Heart left ventricle (tissue), 16 donors: ENCODE measurements at regions not wholly inside any gene's neighbourhood (a gene's known extent, or its start where the extent isn't known, plus 50 kb on each side); places are given as distances from the start of the nearest gene placed in this dataset.
A peak's percentile ranks its signal among the peaks of the same experiment; 100 is the strongest.
"Not testable (repeated sequence)": the region's sequence is repeated elsewhere in the genome, so short reads cannot be mapped to it uniquely, and the experiment has no call there.

Experiments used
- ATAC-seq, 4 donors: fragments of 200-7000 bp; cut with Tn5 transposase; one replicate each; pipeline ENCODE4 v1.9.1; 2020 to 2022; ENCODE audit warnings: moderate library complexity in 4 of 4, mild to moderate bottlenecking in 3 of 4, moderate number of reproducible peaks in 1 of 4
- DNase-seq, 5 donors: peaks; one replicate each; pipeline ENCODE4 v3.0.0-alpha.2; 2020
- H3K27ac ChIP-seq, 12 donors: fragments of 200-600 bp; sonication (generic) in 4 of 12; one replicate each; pipeline versions ENCODE4 v1.5.0 to v1.8.0; 2016 to 2022; ENCODE audit warnings: mild to moderate bottlenecking in 2 of 12
- H3K27me3 ChIP-seq, 9 donors: fragments of 200-600 bp; sonication (generic) in 2 of 9; one replicate each; pipeline versions ENCODE4 v1.5.1 to v1.8.0; 2016 to 2022; ENCODE audit warnings: mild to moderate bottlenecking in 3 of 9
- H3K36me3 ChIP-seq, 9 donors: fragments of 200-600 bp; sonication (generic) in 2 of 9; one replicate each; pipeline versions ENCODE4 v1.5.0 to v1.8.0; 2018 to 2022; ENCODE audit warnings: mild to moderate bottlenecking in 2 of 9
- H3K4me1 ChIP-seq, 12 donors: fragments of 200-600 bp; sonication (generic) in 4 of 12; one replicate each; pipeline versions ENCODE4 v1.5.0 to v1.8.0; 2016 to 2022; ENCODE audit warnings: mild to moderate bottlenecking in 3 of 12
- H3K4me3 ChIP-seq, 12 donors: fragments of 200-600 bp; sonication (generic) in 4 of 12; one replicate each; pipeline versions ENCODE4 v1.5.0 to v1.8.0; 2017 to 2022; ENCODE audit warnings: mild to moderate bottlenecking in 9 of 12, moderate library complexity in 4 of 12
- H3K9me3 ChIP-seq, 12 donors: fragments of 200-600 bp; sonication (generic) in 4 of 12; one replicate each; pipeline versions ENCODE4 v1.5.0 to v1.8.0; 2016 to 2022; ENCODE audit warnings: mild to moderate bottlenecking in 1 of 12
- WGBS, 4 donors: extraction: QIAGEN DNeasy Blood & Tissue Kit in 2 of 4; methylation state at CpG; one replicate each; pipeline versions ENCODE4 v1.1.5 to v1.1.7; 2013 to 2018; 5-methylcytosine and 5-hydroxymethylcytosine counted together
- intact Hi-C, 10 donors: fragments of 100-400 bp; cut with DNase I; formaldehyde crosslinking; loops; one replicate each; pipeline versions ENCODE4 v1.11.1 to v1.14.2; 2022
- donor health status: ischemic (EF 13 %, LVEDD 7.1; RV severe dilation, severe dysfunction).
- donor health status: healthy with polysubstance abuse.
- donor health status: DM: no; HTN: yes; CAD: no.
- donor health status: DM: no; HTN: no; CAD: no.
- donor health status: ischemic (EF 25% LVEDD 6.9; RV normal size, moderate dysfunction).
- donor health status: ischemic (EF 25% LVEDD 5.7; RV mildly dilated, moderate dysfunction).
- donor health status: healthy.
- donor health status: DM: yes; HTN: yes; CAD: no.
- donor health status: ischemic (EF 35%, LVEDD 5.7; RV mildly dilated, moderate dysfunction).
- donor health status: nonischemic (EF 11% LVEDD 7.7; RV severe dilation, severe dysfunction).
- donor health status: DM: yes; HTN: yes; CAD: no.
- donor health status: PGD.
- donor health status: ischemic (EF 29% LVEDD 5.4; RV normal size, mild dysfunction).
- donor health status: nonischemic (EF 23%, LVEDD 6.1; RV moderate dilation, normal function).

DNA sequence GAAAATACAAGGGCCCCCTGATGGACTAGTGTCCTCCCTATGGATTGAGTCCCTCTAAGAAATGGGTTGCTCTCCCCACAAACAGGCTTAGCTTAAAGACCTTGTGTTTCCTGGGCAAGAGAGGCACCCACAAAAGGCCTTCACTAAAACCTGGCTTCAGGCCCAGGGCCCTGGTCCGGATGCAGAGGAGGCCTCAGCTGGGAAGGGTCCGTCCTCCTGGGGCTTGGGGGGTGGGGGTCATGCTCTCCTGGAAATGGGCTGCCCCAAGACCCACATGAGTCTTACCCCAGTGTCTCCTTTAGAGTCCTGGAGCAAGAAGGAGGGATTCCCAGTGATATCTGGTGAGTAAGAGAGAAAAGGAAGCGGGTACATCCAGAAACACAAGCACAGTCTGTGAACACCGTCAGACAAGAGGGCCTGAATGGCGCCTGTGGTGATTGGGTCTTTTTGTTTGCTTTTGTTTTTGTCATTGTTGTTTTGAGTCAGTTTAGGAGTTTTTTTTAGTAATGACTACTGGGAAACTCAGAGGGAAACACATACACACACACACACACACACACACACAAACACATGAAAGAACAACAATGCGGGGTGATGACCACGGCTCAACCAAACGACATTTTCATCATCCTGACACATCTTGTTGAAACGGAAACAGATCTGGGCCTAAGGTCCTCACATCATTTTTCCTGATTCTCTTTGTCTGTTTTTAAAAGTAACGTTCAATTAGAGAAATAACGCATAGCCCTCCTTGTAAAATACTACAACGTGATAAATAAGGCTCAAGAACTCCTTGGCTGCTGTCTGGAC lies 292.3 kb downstream of the BCL2L11 start:
- H3K9me3 ChIP-seq, ATAC-seq, H3K27ac ChIP-seq, H3K36me3 ChIP-seq, H3K27me3 ChIP-seq, intact Hi-C loops, H3K4me1 ChIP-seq, H3K4me3 ChIP-seq, DNase-seq: not testable (repeated sequence)
- WGBS, 4 donors = 71 to 86% (median 77%) methylated on average over 12 of the region's 12 CpGs

- intact Hi-C loops, H3K27ac ChIP-seq, H3K4me1 ChIP-seq, ATAC-seq, H3K36me3 ChIP-seq, H3K27me3 ChIP-seq, DNase-seq, H3K9me3 ChIP-seq, H3K4me3 ChIP-seq: not testable (repeated sequence)
- 75 to 87% (median 84%) methylated on average over 4 to 5 of the region's 5 CpGs for WGBS, 4 donors
Observed at GRCh38 chr2:111413950-111414349, 293.2 kb downstream of the BCL2L11 start.

GRCh38 chr2:111415765-111416743 lies 295.3 kb downstream of the BCL2L11 start:
- H3K4me3 ChIP-seq, intact Hi-C loops, H3K27me3 ChIP-seq, H3K9me3 ChIP-seq, H3K36me3 ChIP-seq, DNase-seq, H3K27ac ChIP-seq: not testable (repeated sequence)
- peaks cover 0 to 13% (median 0%) of the 10 kb centered on the region in 12 donors for H3K4me1 ChIP-seq
- 68 to 81% (median 75%) methylated on average over 10 to 14 of the region's 24 CpGs for WGBS, 4 donors
- ATAC-seq = peak in 2 of 4 donors; percentile 8 to 43

- H3K4me3 ChIP-seq, DNase-seq, H3K36me3 ChIP-seq, H3K9me3 ChIP-seq, ATAC-seq, intact Hi-C loops, H3K27ac ChIP-seq, H3K27me3 ChIP-seq: not testable (repeated sequence)
- peaks cover 0 to 14% (median 0%) of the 10 kb centered on the region in 12 donors for H3K4me1 ChIP-seq
Observed at GRCh38 chr2:111417026-111417425, 296.3 kb downstream of the BCL2L11 start.

DNA sequence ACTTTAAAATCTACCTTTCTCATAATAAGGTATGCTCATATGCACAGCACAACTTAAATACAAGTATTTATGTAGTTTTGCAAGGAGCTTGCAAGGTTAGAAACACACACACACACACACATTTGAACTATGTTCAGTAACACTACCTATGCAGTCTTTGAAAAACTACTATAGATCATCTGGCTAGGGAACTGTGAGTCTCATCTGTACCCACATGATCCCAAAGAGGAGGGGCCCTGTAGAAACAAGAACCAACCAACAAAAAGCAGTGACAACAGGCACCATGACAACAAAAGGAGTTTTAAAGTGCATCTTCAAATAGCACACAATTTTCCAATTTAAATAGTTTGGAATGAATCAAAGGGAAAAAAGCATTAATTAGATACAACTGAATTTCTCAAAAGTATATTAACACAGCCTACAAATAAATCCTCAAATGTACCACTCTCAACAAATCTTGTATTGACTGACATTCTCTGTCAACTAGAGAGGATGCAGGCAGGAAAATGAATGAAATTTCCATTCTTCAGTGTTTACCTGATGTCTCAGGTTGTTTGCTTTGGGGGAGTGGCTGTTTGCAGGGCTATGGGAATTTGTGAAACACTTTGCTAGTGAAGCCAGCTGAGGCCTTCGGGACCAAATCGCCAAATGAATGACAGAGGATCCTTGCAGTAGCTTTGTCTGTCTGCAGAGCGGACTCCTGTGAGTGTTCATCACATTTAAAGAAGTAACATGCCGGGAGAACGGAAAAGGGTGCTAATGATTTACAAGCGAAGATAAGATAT lies 297.6 kb downstream of the BCL2L11 start:
- DNase-seq, H3K36me3 ChIP-seq, H3K27me3 ChIP-seq, H3K9me3 ChIP-seq, ATAC-seq, intact Hi-C loops, H3K4me3 ChIP-seq, H3K27ac ChIP-seq: not testable (repeated sequence)
- peaks cover 0 to 14% (median 0%) of the 10 kb centered on the region in 12 donors for H3K4me1 ChIP-seq
- WGBS, 4 donors = 62 to 100% (median 67%) methylated on average over 1 to 3 of the region's 6 CpGs

- peaks cover 0 to 21% (median 0%) of the 10 kb centered on the region in 12 donors for H3K4me1 ChIP-seq
- H3K9me3 ChIP-seq, DNase-seq, H3K27ac ChIP-seq, H3K36me3 ChIP-seq, ATAC-seq, intact Hi-C loops, H3K27me3 ChIP-seq, H3K4me3 ChIP-seq: not testable (repeated sequence)
- 95 to 100% (median 96%) methylated on average over 4 to 6 of the region's 6 CpGs for WGBS, 4 donors
Observed at GRCh38 chr2:111420074-111420473, 299.4 kb downstream of the BCL2L11 start.

DNA sequence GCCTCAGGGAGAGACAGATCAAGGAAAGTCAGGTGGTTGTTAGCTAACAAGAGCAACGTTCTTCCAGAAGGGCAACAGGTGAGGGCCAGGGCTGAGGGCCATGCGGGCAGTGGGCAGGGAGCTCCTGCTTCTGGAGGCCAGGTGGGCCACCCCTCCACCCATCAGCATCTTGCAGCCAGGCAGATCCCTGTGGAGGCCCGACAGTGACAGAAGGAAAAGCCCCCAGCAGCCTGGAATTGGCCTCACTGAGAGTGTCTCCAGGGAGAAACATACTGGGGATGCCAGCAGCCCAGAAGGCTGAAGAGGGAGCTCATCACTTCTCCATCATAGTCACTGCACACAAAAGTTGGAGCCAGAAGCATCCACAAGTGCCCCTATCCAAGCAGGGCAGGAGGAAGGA lies 300.1 kb downstream of the BCL2L11 start:
- H3K4me1 ChIP-seq = peaks cover 0 to 25% (median 0%) of the 10 kb centered on the region in 12 donors
- H3K27me3 ChIP-seq, intact Hi-C loops, ATAC-seq, H3K9me3 ChIP-seq, H3K36me3 ChIP-seq, DNase-seq, H3K27ac ChIP-seq, H3K4me3 ChIP-seq: not testable (repeated sequence)
- 57 to 89% (median 83%) methylated on average over 1 to 3 of the region's 3 CpGs for WGBS, 4 donors

GRCh38 chr2:111421949-111422348 lies 301.2 kb downstream of the BCL2L11 start:
- peaks cover 0 to 25% (median 0%) of the 10 kb centered on the region in 12 donors for H3K4me1 ChIP-seq
- H3K27me3 ChIP-seq, intact Hi-C loops, DNase-seq, H3K36me3 ChIP-seq, H3K27ac ChIP-seq, H3K9me3 ChIP-seq, H3K4me3 ChIP-seq: not testable (repeated sequence)
- 94 to 100% (median 99%) methylated on average over 3 to 6 of the region's 6 CpGs for WGBS, 4 donors
- peak in 1 of 4 donors; percentile 29 for ATAC-seq

- ATAC-seq, H3K27me3 ChIP-seq, H3K9me3 ChIP-seq, H3K36me3 ChIP-seq, intact Hi-C loops, H3K4me3 ChIP-seq, H3K27ac ChIP-seq, DNase-seq: not testable (repeated sequence)
- WGBS, 4 donors = 93 to 98% (median 95%) methylated on average over 7 of the region's 7 CpGs
- peaks cover 0 to 25% (median 0%) of the 10 kb centered on the region in 12 donors for H3K4me1 ChIP-seq
Observed at GRCh38 chr2:111422562-111422961, 301.8 kb downstream of the BCL2L11 start.

DNA sequence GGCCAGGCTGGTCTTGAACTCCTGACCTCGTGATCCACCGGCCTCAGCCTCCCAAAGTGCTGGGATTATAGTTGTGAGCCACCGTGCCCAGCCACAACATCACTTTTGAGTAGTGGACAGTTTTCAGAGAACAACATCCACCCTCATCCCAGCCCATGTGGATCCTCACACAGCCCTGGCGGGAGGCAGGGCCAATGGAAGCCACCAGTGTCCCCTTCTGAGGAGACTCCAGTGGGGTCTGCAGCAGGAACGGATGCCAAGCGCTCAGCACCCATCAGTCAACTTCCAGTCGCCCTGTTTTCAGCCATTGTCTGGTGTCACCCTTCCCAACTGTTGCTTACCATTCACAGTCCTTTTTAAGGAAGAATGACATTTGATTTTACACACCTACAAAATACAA lies 302.5 kb downstream of the BCL2L11 start:
- DNase-seq, H3K36me3 ChIP-seq, H3K27me3 ChIP-seq, H3K27ac ChIP-seq, H3K9me3 ChIP-seq, H3K4me3 ChIP-seq, ATAC-seq, intact Hi-C loops: not testable (repeated sequence)
- peaks cover 0 to 21% (median 0%) of the 10 kb centered on the region in 12 donors for H3K4me1 ChIP-seq
- WGBS, 4 donors = 93 to 97% (median 96%) methylated on average over 4 to 7 of the region's 7 CpGs
